ENCODE measurements at regions not wholly inside any gene's neighbourhood (a gene's known extent, or its start where the extent isn't known, plus 50 kb on each side); places are given as distances from the start of the nearest gene placed in this dataset.
"Not testable (repeated sequence)": the region's sequence is repeated elsewhere in the genome, so short reads cannot be mapped to it uniquely, and the experiment has no call there.

GRCh38 chr6:103507052-103507451 is 1352.7 kb downstream of the HACE1 start:
- no peak for DNase-seq

DNA sequence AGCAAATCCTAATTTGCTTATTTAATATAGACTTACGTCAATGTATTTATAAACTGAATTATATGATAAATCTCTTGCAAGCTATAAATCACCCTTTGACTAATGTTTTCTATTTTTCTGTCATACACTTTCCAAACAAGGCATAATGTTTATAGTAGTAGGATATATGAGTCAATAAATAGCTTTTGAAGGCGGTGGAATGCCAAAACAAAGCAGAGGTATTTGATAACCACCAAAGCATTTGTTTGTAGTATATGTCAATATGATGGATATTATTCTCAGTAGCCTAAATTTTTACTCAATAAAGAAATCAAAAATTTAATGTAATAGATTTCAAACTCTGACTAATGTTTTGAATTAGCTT is 1354.6 kb downstream of the HACE1 start:
- DNase-seq: no peak

GRCh38 chr6:103504501-103505154 is 1355.1 kb downstream of the HACE1 start:
- DNase-seq: no peak

DNA sequence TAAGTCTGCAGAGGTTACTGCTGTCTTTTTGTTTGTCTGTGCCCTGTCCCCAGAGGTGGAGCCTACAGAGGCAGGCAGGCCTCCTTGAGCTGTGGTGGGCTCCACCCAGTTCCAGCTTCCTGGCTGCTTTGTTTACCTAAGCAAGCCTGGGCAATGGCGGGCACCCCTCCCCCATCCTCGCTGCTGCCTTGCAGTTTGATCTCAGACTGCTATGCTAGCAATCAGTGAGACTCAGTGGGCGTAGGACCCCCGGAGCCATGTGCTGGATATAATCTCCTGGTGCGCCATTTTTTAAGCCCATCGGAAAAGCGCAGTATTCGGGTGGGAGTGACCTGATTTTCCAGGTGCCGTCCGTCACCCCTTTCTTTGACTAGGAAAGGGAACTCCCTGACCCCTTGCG is 1363.1 kb downstream of the HACE1 start:
- DNase-seq: not testable (repeated sequence)

GRCh38 chr6:103456652-103457051 is 1403.1 kb downstream of the HACE1 start:
- no peak for DNase-seq

GRCh38 chr6:103455275-103455674 is 1404.4 kb downstream of the HACE1 start:
- no peak for DNase-seq

- no peak for DNase-seq
These were observed 1450.2 kb downstream of the HACE1 start for GRCh38 chr6:103409475-103409874.

DNA sequence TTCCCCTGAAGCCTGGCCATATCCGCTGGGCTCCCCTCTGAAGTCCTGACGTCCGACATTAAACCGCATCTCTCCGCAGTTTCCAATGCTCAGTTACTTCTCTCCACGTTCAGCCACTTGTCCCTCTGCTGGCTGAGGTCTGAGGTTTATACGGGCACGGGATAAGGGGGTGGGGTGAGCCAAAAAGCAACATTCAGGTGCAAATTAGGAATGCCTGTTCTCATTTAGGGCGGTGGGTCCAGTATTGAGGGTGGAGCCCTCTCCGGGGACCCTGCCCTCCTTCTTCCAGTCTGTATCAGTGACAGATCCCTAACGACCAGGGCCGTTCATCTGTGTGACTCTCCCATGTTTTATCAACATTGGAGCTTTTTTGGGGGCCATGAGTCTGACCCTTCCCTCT is 1454.4 kb downstream of the HACE1 start:
- no peak for DNase-seq

GRCh38 chr6:103404799-103405198 is 1454.9 kb downstream of the HACE1 start:
- DNase-seq: no peak

DNA sequence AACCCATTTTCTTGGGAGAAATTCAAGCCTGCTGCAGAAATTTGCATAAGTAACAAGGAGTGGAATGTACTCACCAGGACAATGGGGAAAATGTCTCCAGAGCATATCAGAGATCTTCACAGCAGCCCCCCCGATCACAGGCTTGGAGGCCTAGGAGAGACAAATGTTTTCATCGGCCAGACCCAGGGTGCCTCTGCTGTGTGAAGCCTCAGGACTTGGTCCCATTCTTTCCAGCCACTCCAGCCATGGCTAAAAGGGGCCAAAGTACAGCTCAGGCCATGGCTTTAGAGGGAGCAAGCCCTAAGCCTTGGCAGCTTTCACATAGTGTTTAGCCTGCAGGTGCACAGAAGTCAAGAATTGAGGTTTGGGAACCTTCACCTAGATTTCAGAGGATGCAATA is 1463.0 kb downstream of the HACE1 start:
- no peak for DNase-seq

GRCh38 chr6:103379272-103379671 is 1480.4 kb downstream of the HACE1 start:
- no peak for DNase-seq

DNA sequence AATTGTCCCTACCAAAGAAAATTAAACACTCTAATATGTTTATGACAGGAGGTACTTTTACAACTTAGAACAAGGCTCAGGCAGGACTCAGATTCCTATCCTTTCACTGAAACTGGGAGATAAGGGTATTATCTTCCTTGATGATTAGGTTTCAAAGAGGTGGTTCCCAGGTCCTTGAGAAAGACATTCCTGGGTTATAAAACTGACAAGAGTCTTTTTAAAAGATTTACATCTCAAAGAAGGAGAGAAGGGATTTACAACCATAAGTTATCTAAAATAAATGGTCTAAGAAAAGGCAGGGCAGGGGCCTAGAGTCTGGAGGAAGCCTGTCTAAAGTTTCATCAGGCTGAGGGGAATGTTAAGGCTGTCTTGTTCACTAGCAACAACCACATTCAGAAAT is 1492.5 kb downstream of the HACE1 start:
- no peak for DNase-seq

DNA sequence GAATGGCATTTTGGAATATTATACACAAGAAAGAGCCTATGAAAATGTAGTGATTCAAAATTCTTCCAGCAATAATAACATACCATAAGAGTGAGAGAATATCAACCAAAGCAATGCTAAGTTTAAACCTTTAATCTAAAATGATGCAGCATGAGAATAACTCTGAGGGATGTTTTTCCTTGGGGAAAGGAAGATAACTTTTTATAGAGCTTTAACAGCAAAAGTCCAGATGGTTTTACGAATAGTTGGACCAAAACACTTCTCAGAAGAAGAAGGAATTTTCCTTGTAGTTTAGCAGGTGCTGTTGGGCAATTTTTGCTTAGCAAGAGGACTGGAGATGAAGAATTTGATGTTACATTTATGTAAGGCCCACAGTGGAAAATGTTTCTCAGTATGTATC is 1503.2 kb downstream of the HACE1 start:
- no peak for DNase-seq

DNA sequence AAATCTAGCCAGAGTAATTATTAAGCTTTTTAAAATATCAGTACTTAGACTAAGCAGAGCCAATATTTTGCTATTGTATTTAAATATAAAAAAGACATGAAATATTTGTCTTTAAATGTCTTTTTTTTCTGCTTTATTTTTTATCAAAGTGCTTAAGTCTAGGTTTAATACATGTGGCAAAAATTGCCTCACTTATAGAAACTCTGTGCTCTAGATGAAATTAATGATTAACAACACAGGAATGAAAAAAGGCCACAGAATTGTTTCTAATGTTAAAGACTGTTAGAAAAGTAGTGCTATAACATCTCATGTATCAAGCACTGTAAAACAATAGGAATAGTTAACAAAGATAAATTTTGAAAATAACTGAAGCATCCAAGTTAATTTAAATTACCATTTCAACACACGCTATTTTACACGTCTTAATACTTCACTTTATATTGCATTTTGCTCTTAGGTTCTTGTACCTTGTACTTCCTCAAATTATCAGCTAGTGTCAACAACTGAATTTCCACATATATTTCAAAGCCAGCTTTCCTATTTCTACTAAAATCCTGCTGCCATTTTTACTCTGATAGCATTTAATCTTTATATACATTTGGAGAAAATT is 1515.1 kb downstream of the HACE1 start:
- no peak for DNase-seq

- DNase-seq: no peak
These were observed 1524.3 kb downstream of the HACE1 start for GRCh38 chr6:103335412-103335811.

- DNase-seq: no peak
These were observed 1532.7 kb downstream of the HACE1 start for GRCh38 chr6:103326760-103327757.

GRCh38 chr6:103313432-103313831 is 1546.3 kb downstream of the HACE1 start:
- DNase-seq: no peak

- DNase-seq: not testable (repeated sequence)
These were observed 1565.3 kb downstream of the HACE1 start for GRCh38 chr6:103294376-103294775.

- no peak for DNase-seq
These were observed 1574.9 kb downstream of the HACE1 start for GRCh38 chr6:103284835-103285234.

GRCh38 chr6:103280417-103280816 is 1579.3 kb downstream of the HACE1 start:
- no peak for DNase-seq

DNA sequence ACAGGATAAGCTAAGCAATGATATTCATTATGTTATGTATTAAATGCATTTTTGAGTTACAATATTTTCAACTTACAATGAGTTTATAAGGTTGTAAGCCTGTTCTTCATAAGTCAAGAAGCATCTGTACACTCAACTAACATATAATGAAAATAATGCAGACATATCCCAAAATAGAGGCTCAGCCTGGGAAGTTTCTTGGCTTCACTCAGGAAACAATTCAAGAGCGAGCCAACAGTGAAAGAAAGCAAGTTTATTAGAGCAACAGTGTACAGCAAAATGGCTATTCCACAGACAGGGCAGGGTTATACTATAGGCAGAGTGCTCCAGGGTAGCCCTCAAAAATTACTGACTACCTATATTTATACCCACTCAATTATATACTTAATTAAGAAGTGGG is 1581.8 kb downstream of the HACE1 start:
- DNase-seq: no peak

- peak; percentile 36 to 68 for DNase-seq
These were observed 1586.7 kb downstream of the HACE1 start for GRCh38 chr6:103273048-103273447.

- DNase-seq: no peak
These were observed 1590.1 kb downstream of the HACE1 start for GRCh38 chr6:103269581-103269980.

GRCh38 chr6:103268335-103268734 is 1591.4 kb downstream of the HACE1 start:
- DNase-seq: no peak
